ENCODE measurements at regions not wholly inside any gene's neighbourhood (a gene's known extent, or its start where the extent isn't known, plus 50 kb on each side); places are given as distances from the start of the nearest gene placed in this dataset.

GRCh38 chr2:59276917-59277316 lies 1035.8 kb upstream of the FANCL start:
- Histone ChIP-seq H3K4me3 (ENCODE audit: low read depth, low read length) (no peak overlapping the region), H3K27me3 (ENCODE audit: control insufficient read depth, insufficient read depth, low read length) (no peaks in the 10 kb centered on the region), H3K36me3 (ENCODE audit: control insufficient read depth, insufficient read depth, low read length) (no peaks in the 10 kb centered on the region)
- peak; percentile 9 for DNase-seq (ENCODE audit: low read depth)
- TF ChIP-seq, protein P1, sequence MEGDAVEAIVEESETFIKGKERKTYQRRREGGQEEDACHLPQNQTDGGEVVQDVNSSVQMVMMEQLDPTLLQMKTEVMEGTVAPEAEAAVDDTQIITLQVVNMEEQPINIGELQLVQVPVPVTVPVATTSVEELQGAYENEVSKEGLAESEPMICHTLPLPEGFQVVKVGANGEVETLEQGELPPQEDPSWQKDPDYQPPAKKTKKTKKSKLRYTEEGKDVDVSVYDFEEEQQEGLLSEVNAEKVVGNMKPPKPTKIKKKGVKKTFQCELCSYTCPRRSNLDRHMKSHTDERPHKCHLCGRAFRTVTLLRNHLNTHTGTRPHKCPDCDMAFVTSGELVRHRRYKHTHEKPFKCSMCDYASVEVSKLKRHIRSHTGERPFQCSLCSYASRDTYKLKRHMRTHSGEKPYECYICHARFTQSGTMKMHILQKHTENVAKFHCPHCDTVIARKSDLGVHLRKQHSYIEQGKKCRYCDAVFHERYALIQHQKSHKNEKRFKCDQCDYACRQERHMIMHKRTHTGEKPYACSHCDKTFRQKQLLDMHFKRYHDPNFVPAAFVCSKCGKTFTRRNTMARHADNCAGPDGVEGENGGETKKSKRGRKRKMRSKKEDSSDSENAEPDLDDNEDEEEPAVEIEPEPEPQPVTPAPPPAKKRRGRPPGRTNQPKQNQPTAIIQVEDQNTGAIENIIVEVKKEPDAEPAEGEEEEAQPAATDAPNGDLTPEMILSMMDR (IDR thresholded peaks at IDR 0.05; ENCODE audit: insufficient read depth, low read length, poor library complexity, severe bottlenecking), result no peak

GRCh38 chr2:59276033-59276432 lies 1034.9 kb upstream of the FANCL start:
- no peaks in the 10 kb centered on the region for H3K36me3 ChIP-seq (ENCODE audit: control insufficient read depth, insufficient read depth, low read length)
- H3K4me3 ChIP-seq (ENCODE audit: low read depth, low read length), result no peak overlapping the region
- no peaks in the 10 kb centered on the region for H3K27me3 ChIP-seq (ENCODE audit: control insufficient read depth, insufficient read depth, low read length)
- DNase-seq (ENCODE audit: low read depth), result no peak
- TF ChIP-seq, protein P1 (IDR thresholded peaks at IDR 0.05; ENCODE audit: insufficient read depth, low read length, poor library complexity, severe bottlenecking), result peak; percentile 53

DNA sequence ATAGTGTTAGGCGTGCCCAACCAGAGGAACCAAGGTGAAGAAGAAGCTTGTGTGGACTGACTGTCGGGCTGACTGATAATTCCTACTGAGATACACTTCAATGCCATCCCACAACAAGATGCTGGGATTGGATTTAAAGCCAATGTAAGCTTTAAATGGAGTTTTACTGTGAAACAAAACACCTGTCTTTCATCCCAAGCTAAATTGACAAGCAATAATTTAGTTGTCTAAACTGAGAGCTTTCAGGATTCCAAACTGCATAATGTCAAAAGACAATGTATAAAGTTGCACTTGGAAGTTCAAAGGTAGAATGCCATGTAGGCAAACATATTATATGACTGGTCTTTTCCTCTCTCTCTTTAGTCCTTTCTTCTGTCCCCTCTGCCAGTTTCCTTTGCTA lies 1025.3 kb upstream of the FANCL start:
- TF ChIP-seq, protein P1 (IDR thresholded peaks at IDR 0.05; ENCODE audit: insufficient read depth, low read length, poor library complexity, severe bottlenecking), result no peak
- DNase-seq (ENCODE audit: low read depth), result no peak
- Histone ChIP-seq H3K27me3 (ENCODE audit: control insufficient read depth, insufficient read depth, low read length) (no peaks in the 10 kb centered on the region), H3K36me3 (ENCODE audit: control insufficient read depth, insufficient read depth, low read length) (no peaks in the 10 kb centered on the region), H3K4me3 (ENCODE audit: low read depth, low read length) (no peak overlapping the region)

DNA sequence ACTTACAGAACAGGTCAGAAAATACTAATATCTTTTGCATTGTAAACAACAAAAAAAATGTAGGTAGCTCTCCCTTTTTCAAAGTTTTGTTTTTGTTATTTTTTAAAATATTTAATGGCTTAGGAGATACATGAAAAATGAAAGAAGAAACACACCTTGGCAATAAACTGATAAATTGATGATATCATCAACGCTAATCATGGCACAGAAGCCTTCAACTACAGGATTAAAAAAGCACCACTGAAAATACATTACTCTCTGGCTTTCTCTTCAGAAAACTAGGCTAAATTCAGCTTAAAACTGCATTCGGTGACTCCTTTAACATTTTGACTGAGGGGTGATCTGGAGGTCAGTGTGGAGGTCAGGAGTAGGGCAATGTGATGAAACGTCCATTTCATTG lies 1018.8 kb upstream of the FANCL start:
- DNase-seq (ENCODE audit: low read depth), result no peak
- Histone ChIP-seq H3K4me3 (ENCODE audit: low read depth, low read length) (no peak overlapping the region), H3K36me3 (ENCODE audit: control insufficient read depth, insufficient read depth, low read length) (no peaks in the 10 kb centered on the region), H3K27me3 (ENCODE audit: control insufficient read depth, insufficient read depth, low read length) (no peaks in the 10 kb centered on the region)
- TF ChIP-seq, protein P1 (IDR thresholded peaks at IDR 0.05; ENCODE audit: insufficient read depth, low read length, poor library complexity, severe bottlenecking), result no peak

GRCh38 chr2:59256290-59256689 lies 1015.2 kb upstream of the FANCL start:
- H3K4me3 ChIP-seq (ENCODE audit: low read depth, low read length), result no peak overlapping the region
- H3K27me3 ChIP-seq (ENCODE audit: control insufficient read depth, insufficient read depth, low read length), result no peaks in the 10 kb centered on the region
- TF ChIP-seq, protein P1 (IDR thresholded peaks at IDR 0.05; ENCODE audit: insufficient read depth, low read length, poor library complexity, severe bottlenecking), result no peak
- DNase-seq (ENCODE audit: low read depth), result no peak
- no peaks in the 10 kb centered on the region for H3K36me3 ChIP-seq (ENCODE audit: control insufficient read depth, insufficient read depth, low read length)

DNA sequence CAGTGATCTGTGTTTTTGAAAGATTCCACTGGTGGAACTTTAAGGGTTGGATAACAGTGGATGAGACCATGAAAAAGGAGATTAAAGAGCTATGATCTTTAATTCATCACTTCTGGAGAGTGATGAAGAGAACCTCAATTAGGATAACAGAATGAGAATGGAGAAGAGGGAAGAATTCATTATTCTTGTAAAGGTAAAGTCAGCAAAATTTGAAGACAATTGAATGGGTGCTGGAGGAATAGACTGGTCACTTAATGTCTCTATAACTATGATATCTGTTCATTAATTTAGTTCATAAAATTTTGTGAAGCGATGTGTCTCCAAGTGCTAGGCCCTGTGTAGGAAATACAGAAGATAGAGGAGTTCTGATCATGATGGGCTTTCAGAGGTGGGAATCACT lies 1013.2 kb upstream of the FANCL start:
- H3K27me3 ChIP-seq (ENCODE audit: control insufficient read depth, insufficient read depth, low read length), result no peaks in the 10 kb centered on the region
- TF ChIP-seq, protein P1 (IDR thresholded peaks at IDR 0.05; ENCODE audit: insufficient read depth, low read length, poor library complexity, severe bottlenecking), result no peak
- H3K4me3 ChIP-seq (ENCODE audit: low read depth, low read length), result no peak overlapping the region
- no peaks in the 10 kb centered on the region for H3K36me3 ChIP-seq (ENCODE audit: control insufficient read depth, insufficient read depth, low read length)
- DNase-seq (ENCODE audit: low read depth), result no peak

Measured in kidney epithelial cell (primary cell).